H9 (cell line): ENCODE measurements at regions not wholly inside any gene's neighbourhood (a gene's known extent, or its start where the extent isn't known, plus 50 kb on each side); places are given as distances from the start of the nearest gene placed in this dataset.

Source experiments
- DNase-seq: peaks from one replicate; pipeline ENCODE4 v3.0.0-alpha.2; 2017
- H2AFZ ChIP-seq: one replicate; pipeline ENCODE4 v1.6.1; 2013; ENCODE audit warnings: mild to moderate bottlenecking, low read length, control low read depth, moderate library complexity
- H2AK5ac ChIP-seq: 2 replicates; pipeline ENCODE4 v1.6.1; 2013; ENCODE audit warnings: low read length, control low read depth, mixed read lengths; ENCODE audit not compliant: insufficient read length
- H2BK120ac ChIP-seq: one replicate; pipeline ENCODE4 v1.6.1; 2013; ENCODE audit warnings: low read depth, mild to moderate bottlenecking, low read length, control low read depth, inconsistent platforms; ENCODE audit not compliant: poor library complexity, severe bottlenecking
- H2BK12ac ChIP-seq: 2 replicates; pipeline ENCODE4 v1.6.1; 2013; ENCODE audit warnings: low read length, control low read depth, mixed read lengths, low read depth; ENCODE audit not compliant: insufficient read length
- H2BK15ac ChIP-seq: 2 replicates; pipeline ENCODE4 v1.6.1; 2013; ENCODE audit warnings: low read depth, low read length, control low read depth
- H2BK20ac ChIP-seq: one replicate; pipeline ENCODE4 v1.6.1; 2013; ENCODE audit warnings: low read depth, mild to moderate bottlenecking, low read length, control low read depth, inconsistent platforms; ENCODE audit not compliant: poor library complexity, severe bottlenecking
- H2BK5ac ChIP-seq: 2 replicates; pipeline ENCODE4 v1.6.1; 2013; ENCODE audit warnings: low read length, control low read depth, mixed read lengths; ENCODE audit not compliant: insufficient read length
- H3K14ac ChIP-seq: 2 replicates; pipeline ENCODE4 v1.6.1; 2013; ENCODE audit warnings: low read length, control low read depth; ENCODE audit not compliant: insufficient read depth
- H3K18ac ChIP-seq: 2 replicates; pipeline ENCODE4 v1.6.1; 2013; ENCODE audit warnings: low read depth, mild to moderate bottlenecking, mixed read lengths, low read length, control low read depth; ENCODE audit not compliant: insufficient read length
- H3K23ac ChIP-seq: 2 replicates; pipeline ENCODE4 v1.6.1; 2013; ENCODE audit warnings: low read length, control low read depth, mixed read lengths, low read depth; ENCODE audit not compliant: insufficient read length
- H3K23me2 ChIP-seq: 2 replicates; pipeline ENCODE4 v1.6.1; 2013; ENCODE audit warnings: low read depth, mild to moderate bottlenecking, mixed read lengths, low read length, control low read depth; ENCODE audit not compliant: insufficient read length, poor library complexity, severe bottlenecking
- H3K27ac ChIP-seq: 2 replicates; pipeline ENCODE4 v1.5.1; 2013; ENCODE audit warnings: low read length, control low read depth, mixed read lengths, low read depth; ENCODE audit not compliant: insufficient read length
- H3K27me3 ChIP-seq: 2 replicates; pipeline ENCODE4 v1.6.1; 2013; ENCODE audit warnings: low read length, control low read depth, inconsistent platforms; ENCODE audit not compliant: insufficient read depth
- H3K4ac ChIP-seq: 2 replicates; pipeline ENCODE4 v1.6.1; 2013; ENCODE audit warnings: low read depth, mild to moderate bottlenecking, control low read depth, inconsistent platforms, low read length, moderate library complexity
- H3K4me1 ChIP-seq: 2 replicates; pipeline ENCODE4 v1.6.1; 2013; ENCODE audit warnings: low read length, control low read depth, inconsistent platforms; ENCODE audit not compliant: insufficient read depth
- H3K4me2 ChIP-seq: 2 replicates; pipeline ENCODE4 v1.6.1; 2013; ENCODE audit warnings: low read length, control low read depth, mixed read lengths; ENCODE audit not compliant: insufficient read length, insufficient read depth
- H3K56ac ChIP-seq: 2 replicates; pipeline ENCODE4 v1.6.1; 2013; ENCODE audit warnings: low read depth, mild to moderate bottlenecking, mixed read lengths, low read length, control low read depth; ENCODE audit not compliant: insufficient read length
- H3K79me1 ChIP-seq: 2 replicates; pipeline ENCODE4 v1.6.1; 2013; ENCODE audit warnings: low read depth, mild to moderate bottlenecking, moderate library complexity, low read length, control low read depth, inconsistent platforms; ENCODE audit not compliant: insufficient read depth, poor library complexity, severe bottlenecking
- H3K79me2 ChIP-seq: 2 replicates; pipeline ENCODE4 v1.6.1; 2013; ENCODE audit warnings: low read length, control low read depth, inconsistent platforms; ENCODE audit not compliant: insufficient read depth
- H3K9ac ChIP-seq: 2 replicates; pipeline ENCODE4 v1.6.1; 2013; ENCODE audit warnings: low read length, control low read depth, mixed read lengths; ENCODE audit not compliant: insufficient read length; ENCODE audit errors: extremely low read depth
- H3K9me3 ChIP-seq: one replicate; pipeline ENCODE4 v1.6.1; 2013; ENCODE audit warnings: low read depth, low read length, inconsistent platforms; ENCODE audit not compliant: control insufficient read depth
- H3T11ph ChIP-seq: one replicate; pipeline ENCODE4 v1.6.1; 2013; ENCODE audit warnings: mild to moderate bottlenecking, low read length, control low read depth, inconsistent platforms
- H4K20me1 ChIP-seq: one replicate; pipeline ENCODE4 v1.6.1; 2013; ENCODE audit not compliant: control insufficient read depth, insufficient read length, insufficient read depth
- H4K5ac ChIP-seq: 2 replicates; pipeline ENCODE4 v1.6.1; 2013; ENCODE audit warnings: low read depth, mild to moderate bottlenecking, mixed read lengths, low read length, control low read depth; ENCODE audit not compliant: insufficient read length
- H4K8ac ChIP-seq: replicated peaks from 2 replicates; pipeline ENCODE4 v1.6.1; 2013; ENCODE audit warnings: low read length, control low read depth, mixed read lengths, low read depth; ENCODE audit not compliant: insufficient read length
- H4K91ac ChIP-seq: 2 replicates; pipeline ENCODE4 v1.6.1; 2013; ENCODE audit warnings: low read depth, mild to moderate bottlenecking, moderate library complexity, mixed read lengths, low read length, control low read depth; ENCODE audit not compliant: insufficient read length
- H3K27ac Mint-ChIP-seq, 3 experiments: 2 replicates in 2 of 3; 3 replicates in 1 of 3; pipeline ENCODE4 v1.8.0; 2020 to 2021; ENCODE audit warnings: mixed read lengths in 3 of 3, mild to moderate bottlenecking in 1 of 3, moderate library complexity in 1 of 3
- H3K27me3 Mint-ChIP-seq: 2 replicates; pipeline ENCODE4 v1.8.0; 2021; ENCODE audit warnings: low read depth, mild to moderate bottlenecking, moderate library complexity, mixed read lengths
- H3K36me3 Mint-ChIP-seq, 3 experiments: 2 replicates in 2 of 3; 3 replicates in 1 of 3; pipeline ENCODE4 v1.8.0; 2020 to 2021; ENCODE audit warnings: low read depth in 3 of 3, mixed read lengths in 3 of 3; ENCODE audit not compliant: insufficient read depth in 1 of 3
- H3K4me1 Mint-ChIP-seq, 2 experiments: 2 replicates each; pipeline ENCODE4 v1.8.0; 2020; ENCODE audit warnings: mixed read lengths in 2 of 2
- H3K4me3 Mint-ChIP-seq, 2 experiments: 2 replicates in 1 of 2; 3 replicates in 1 of 2; pipeline ENCODE4 v1.8.0; 2020 to 2021; ENCODE audit warnings: mild to moderate bottlenecking in 2 of 2, mixed read lengths in 2 of 2, moderate library complexity in 1 of 2
- H3K9me3 Mint-ChIP-seq, 2 experiments: 2 replicates in 1 of 2; 3 replicates in 1 of 2; pipeline ENCODE4 v1.8.0; 2020; ENCODE audit warnings: mild to moderate bottlenecking in 2 of 2, mixed read lengths in 2 of 2, moderate library complexity in 1 of 2
- CTCF ChIP-seq: fragments of 200-600 bp; sonication (generic); conservative IDR thresholded peaks from 3 replicates; pipeline ENCODE4 v1.8.0; 2021; ENCODE audit warnings: antibody characterized with exemption, mild to moderate bottlenecking
- WGBS: extraction: QIAGEN DNeasy Blood & Tissue Kit; methylation state at CpG from one replicate; pipeline ENCODE4 v1.1.7; 2013; ENCODE audit warnings: missing lambda C conversion rate, low lambda C conversion rate, mixed read lengths; ENCODE audit not compliant: insufficient read length; ENCODE audit errors: extremely low coverage; 5-methylcytosine and 5-hydroxymethylcytosine counted together

- no peak overlapping the region for H3K56ac ChIP-seq
- no peaks in the 10 kb centered on the region for H3K79me2 ChIP-seq
- no peak overlapping the region for H3K4me2 ChIP-seq
- no peaks in the 10 kb centered on the region for H3K4me1 Mint-ChIP-seq
- no peaks in the 10 kb centered on the region for H4K20me1 ChIP-seq
- H2BK5ac ChIP-seq, result no peak overlapping the region
- no peak for DNase-seq
- H3K4me1 ChIP-seq, result no peaks in the 10 kb centered on the region
- H3K27me3 Mint-ChIP-seq, result no peaks in the 10 kb centered on the region
- no peak overlapping the region for H3K27ac Mint-ChIP-seq
- H3T11ph ChIP-seq, result no peak overlapping the region
- no peak overlapping the region for H3K9ac ChIP-seq
- H4K91ac ChIP-seq, result no peak overlapping the region
- no peaks in the 10 kb centered on the region for H3K27me3 ChIP-seq
- H2AFZ ChIP-seq, result no peak overlapping the region
- no peak overlapping the region for H4K8ac ChIP-seq
- no peaks in the 10 kb centered on the region for H3K79me1 ChIP-seq
- no peak overlapping the region for H2BK120ac ChIP-seq
- H3K23ac ChIP-seq, result no peak overlapping the region
- H3K4me3 Mint-ChIP-seq, result no peak overlapping the region
- no peaks in the 10 kb centered on the region for H3K9me3 Mint-ChIP-seq
- no peaks in the 10 kb centered on the region for H3K9me3 ChIP-seq
- H3K4ac ChIP-seq, result no peak overlapping the region
- no peak overlapping the region for H3K18ac ChIP-seq
- H3K14ac ChIP-seq, result no peak overlapping the region
- no peak overlapping the region for H3K27ac ChIP-seq
- no peaks in the 10 kb centered on the region for H3K36me3 Mint-ChIP-seq
- no peak overlapping the region for H2AK5ac ChIP-seq
- no CpG with 5 or more reads among the region's 1 CpG for WGBS
- H2BK12ac ChIP-seq, result no peak overlapping the region
- no peaks in the 10 kb centered on the region for H3K23me2 ChIP-seq
- peak; percentile 67 for TF ChIP-seq CTCF
- H4K5ac ChIP-seq, result no peak overlapping the region
- H2BK20ac ChIP-seq, result no peak overlapping the region
- no peak overlapping the region for H2BK15ac ChIP-seq
Observed at GRCh38 chr1:188715566-188715965, 1762.1 kb downstream of the BRINP3 start.
